ENCODE measurements at regions not wholly inside any gene's neighbourhood (a gene's known extent, or its start where the extent isn't known, plus 50 kb on each side); places are given as distances from the start of the nearest gene placed in this dataset.

DNA sequence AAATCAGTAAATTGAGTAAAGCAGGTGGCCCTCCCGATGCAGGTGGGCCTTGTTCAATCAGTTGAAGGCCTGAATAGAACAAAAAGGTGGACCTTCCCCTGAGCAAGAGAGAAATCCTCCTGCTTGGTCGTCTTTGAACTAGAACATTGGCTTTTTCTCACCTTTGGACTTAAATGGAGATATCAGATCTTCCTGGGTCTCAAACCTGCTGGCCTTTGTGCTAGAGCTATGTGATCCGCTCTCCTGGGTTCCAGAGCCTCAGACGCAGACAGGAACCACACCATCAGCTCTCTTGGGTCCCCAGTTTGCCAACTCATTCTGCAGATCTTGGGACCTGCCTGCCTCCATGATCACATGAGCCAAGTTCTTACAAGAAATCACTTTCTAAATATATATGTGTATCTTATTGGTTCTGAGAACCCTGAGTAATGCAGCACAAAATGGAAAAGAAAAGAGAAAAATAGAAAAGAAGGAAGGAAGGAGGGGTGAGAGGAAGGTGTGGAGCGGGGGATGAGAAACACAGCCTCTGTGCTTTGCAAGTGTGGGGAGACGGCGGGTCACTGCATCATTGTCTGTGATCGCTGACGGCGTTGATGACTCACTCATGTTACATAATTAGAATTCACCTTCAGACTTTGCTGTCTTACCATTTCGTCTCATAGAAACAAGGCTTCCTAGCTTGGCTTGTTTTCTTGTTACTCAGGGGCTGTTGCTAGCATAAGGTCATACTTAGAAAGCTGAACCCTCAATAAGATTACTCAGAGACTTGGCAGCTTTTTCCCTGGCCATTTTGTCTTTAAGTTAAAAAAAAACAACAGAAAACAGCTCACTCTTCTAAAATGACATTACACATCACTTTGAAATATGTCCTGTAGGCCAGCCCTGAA lies 85.7 kb upstream of the NEDD9 start (continued):
- TF ChIP-seq ZNF44 (CRISPR knock-in tag; IDR thresholded peaks at IDR 0.05), result no peak
- TF ChIP-seq ZNF607 (CRISPR knock-in tag; IDR thresholded peaks at IDR 0.05; ENCODE audit: borderline replicate concordance), result no peak
- TF ChIP-seq MEF2D (CRISPR knock-in tag; IDR thresholded peaks at IDR 0.05), result no peak
- TF ChIP-seq GABPB1 (CRISPR knock-in tag; IDR thresholded peaks at IDR 0.05), result peak; percentile 37; the same call in 1 of the 2 replicates
- TF ChIP-seq ZNF138 (CRISPR knock-in tag; IDR thresholded peaks at IDR 0.05; ENCODE audit: low read depth), result no peak
- peak; percentile 36 for TF ChIP-seq CCAR2 (optimal IDR thresholded peaks at IDR 0.05; ENCODE audit: low read depth, low read length)
- peak; percentile 74 for TF ChIP-seq HOXA3 (CRISPR knock-in tag; IDR thresholded peaks at IDR 0.05)
- no peak for TF ChIP-seq ZNF230 (CRISPR knock-in tag; IDR thresholded peaks at IDR 0.05)
- no peak for TF ChIP-seq TP53 (CRISPR knock-in tag; conservative IDR thresholded peaks at IDR 0.05)
- TF ChIP-seq, protein P1, sequence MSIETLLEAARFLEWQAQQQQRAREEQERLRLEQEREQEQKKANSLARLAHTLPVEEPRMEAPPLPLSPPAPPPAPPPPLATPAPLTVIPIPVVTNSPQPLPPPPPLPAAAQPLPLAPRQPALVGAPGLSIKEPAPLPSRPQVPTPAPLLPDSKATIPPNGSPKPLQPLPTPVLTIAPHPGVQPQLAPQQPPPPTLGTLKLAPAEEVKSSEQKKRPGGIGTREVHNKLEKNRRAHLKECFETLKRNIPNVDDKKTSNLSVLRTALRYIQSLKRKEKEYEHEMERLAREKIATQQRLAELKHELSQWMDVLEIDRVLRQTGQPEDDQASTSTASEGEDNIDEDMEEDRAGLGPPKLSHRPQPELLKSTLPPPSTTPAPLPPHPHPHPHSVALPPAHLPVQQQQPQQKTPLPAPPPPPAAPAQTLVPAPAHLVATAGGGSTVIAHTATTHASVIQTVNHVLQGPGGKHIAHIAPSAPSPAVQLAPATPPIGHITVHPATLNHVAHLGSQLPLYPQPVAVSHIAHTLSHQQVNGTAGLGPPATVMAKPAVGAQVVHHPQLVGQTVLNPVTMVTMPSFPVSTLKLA (IDR thresholded peaks at IDR 0.05), result no peak
- no peak for TF ChIP-seq ZFP62 (CRISPR knock-in tag; IDR thresholded peaks at IDR 0.05)
- no peak for TF ChIP-seq KLF9 (CRISPR knock-in tag; IDR thresholded peaks at IDR 0.05; ENCODE audit: low read depth)
- TF ChIP-seq ASH2L (IDR thresholded peaks at IDR 0.05; ENCODE audit: insufficient read length, low read depth, low read length), result no peak
- TF ChIP-seq HOXA9 (CRISPR knock-in tag; IDR thresholded peaks at IDR 0.05; ENCODE audit: borderline replicate concordance), result no peak
- no peak for TF ChIP-seq ZNF589 (CRISPR knock-in tag; conservative IDR thresholded peaks at IDR 0.05)
- no peak for TF ChIP-seq ZNF556 (CRISPR knock-in tag; IDR thresholded peaks at IDR 0.05; ENCODE audit: borderline replicate concordance)
- TF ChIP-seq ZNF713 (CRISPR knock-in tag; IDR thresholded peaks at IDR 0.05), result no peak
- no peak for TF ChIP-seq JARID2 (CRISPR knock-in tag; IDR thresholded peaks at IDR 0.05; ENCODE audit: insufficient replicate concordance)
- no peak for TF ChIP-seq ATM (IDR thresholded peaks at IDR 0.05; ENCODE audit: borderline replicate concordance)
- TF ChIP-seq ZNF570 (CRISPR knock-in tag; IDR thresholded peaks at IDR 0.05; ENCODE audit: borderline replicate concordance), result no peak
- TF ChIP-seq ISX (CRISPR knock-in tag; conservative IDR thresholded peaks at IDR 0.05), result no peak
- TF ChIP-seq ZNF772 (CRISPR knock-in tag; IDR thresholded peaks at IDR 0.05), result no peak
- TF ChIP-seq ZNF780A (CRISPR knock-in tag; IDR thresholded peaks at IDR 0.05), result no peak
- TF ChIP-seq HMG20A (CRISPR knock-in tag; IDR thresholded peaks at IDR 0.05; ENCODE audit: borderline replicate concordance), result peak; percentile 53; the same call in 1 of the 2 replicates
- TF ChIP-seq GLI4 (CRISPR knock-in tag; IDR thresholded peaks at IDR 0.05; ENCODE audit: borderline replicate concordance), result no peak
- TF ChIP-seq GATA4 (IDR thresholded peaks at IDR 0.05; ENCODE audit: borderline replicate concordance, low read depth), result no peak
- no peak for TF ChIP-seq ZNF598 (CRISPR knock-in tag; IDR thresholded peaks at IDR 0.05; ENCODE audit: borderline replicate concordance)
- TF ChIP-seq, protein P2, sequence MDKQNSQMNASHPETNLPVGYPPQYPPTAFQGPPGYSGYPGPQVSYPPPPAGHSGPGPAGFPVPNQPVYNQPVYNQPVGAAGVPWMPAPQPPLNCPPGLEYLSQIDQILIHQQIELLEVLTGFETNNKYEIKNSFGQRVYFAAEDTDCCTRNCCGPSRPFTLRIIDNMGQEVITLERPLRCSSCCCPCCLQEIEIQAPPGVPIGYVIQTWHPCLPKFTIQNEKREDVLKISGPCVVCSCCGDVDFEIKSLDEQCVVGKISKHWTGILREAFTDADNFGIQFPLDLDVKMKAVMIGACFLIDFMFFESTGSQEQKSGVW (CRISPR knock-in tag; IDR thresholded peaks at IDR 0.05; ENCODE audit: borderline replicate concordance), result no peak
- no peak for TF ChIP-seq RBM22 (optimal IDR thresholded peaks at IDR 0.05; ENCODE audit: low read length)
- TF ChIP-seq RFXANK (CRISPR knock-in tag; IDR thresholded peaks at IDR 0.05), result no peak
- no peak for TF ChIP-seq ZNF552 (CRISPR knock-in tag; IDR thresholded peaks at IDR 0.05; ENCODE audit: borderline replicate concordance)

Measured in HepG2 (cell line).